SU-DHL-6 (cell line): ENCODE measurements at regions not wholly inside any gene's neighbourhood (a gene's known extent, or its start where the extent isn't known, plus 50 kb on each side); places are given as distances from the start of the nearest gene placed in this dataset.

Experiments
- CTCF ChIP-seq: fragments of 200-600 bp; sonication (generic); IDR thresholded peaks from one replicate; pipeline ENCODE4 v1.5.1; 2017; ENCODE audit warnings: antibody characterized with exemption, mild to moderate bottlenecking, low read length, moderate library complexity; ENCODE audit not compliant: insufficient read depth, poor library complexity, severe bottlenecking
- EZH2phosphoT487 ChIP-seq: fragments of 200-600 bp; sonication (generic), shearing (Covaris generic); conservative IDR thresholded peaks from 2 replicates; pipeline ENCODE4 v1.6.1; 2018; ENCODE audit warnings: mild to moderate bottlenecking, antibody characterized with exemption, low read length, moderate library complexity, mixed read lengths

- no peak for TF ChIP-seq EZH2phosphoT487
- no peak for TF ChIP-seq CTCF
Measured at GRCh38 chr7:67907792-67908191, 911.2 kb downstream of the TYW1 start.
